IMR-90 (cell line): ENCODE measurements at regions not wholly inside any gene's neighbourhood (a gene's known extent, or its start where the extent isn't known, plus 50 kb on each side); places are given as distances from the start of the nearest gene placed in this dataset.

Experiments
- BHLHE40 ChIP-seq: fragments of 150-350 bp; IDR thresholded peaks from 2 replicates; pipeline ENCODE4 v1.6.1; 2016; ENCODE audit warnings: mild to moderate bottlenecking, low read depth, low read length
- MAFK ChIP-seq: IDR thresholded peaks from 2 replicates; pipeline ENCODE4 v1.6.1; 2012; ENCODE audit warnings: low read depth, low read length, improper control_type of control experiment
- MXI1 ChIP-seq: IDR thresholded peaks from 2 replicates; pipeline ENCODE4 v1.6.1; 2012; ENCODE audit warnings: low read depth, mild to moderate bottlenecking, low read length, moderate library complexity, borderline replicate concordance
- POLR2A ChIP-seq: IDR thresholded peaks from 2 replicates; pipeline ENCODE4 v1.6.1; 2012; ENCODE audit warnings: mild to moderate bottlenecking, low read depth, low read length
- RAD21 ChIP-seq: IDR thresholded peaks from 2 replicates; pipeline ENCODE4 v1.6.1; 2012; ENCODE audit warnings: low read length, improper control_type of control experiment
- RCOR1 ChIP-seq: IDR thresholded peaks from 2 replicates; pipeline ENCODE4 v1.6.1; 2012; ENCODE audit warnings: mild to moderate bottlenecking, low read length, improper control_type of control experiment; ENCODE audit not compliant: insufficient replicate concordance
- RFX5 ChIP-seq: IDR thresholded peaks from 2 replicates; pipeline ENCODE4 v1.8.0; 2012; ENCODE audit warnings: low read depth, mild to moderate bottlenecking, low read length, moderate library complexity
- TF ChIP-seq, protein P1 (sequence below): conservative IDR thresholded peaks from 2 replicates; pipeline ENCODE4 v1.5.1; 2012; ENCODE audit warnings: mild to moderate bottlenecking, low read depth, low read length, improper control_type of control experiment
- TF ChIP-seq, protein P2 (sequence below): fragments of 150-350 bp; IDR thresholded peaks from 2 replicates; pipeline ENCODE4 v1.6.1; 2016; ENCODE audit warnings: low read depth, mild to moderate bottlenecking, low read length, moderate library complexity, borderline replicate concordance
- TF ChIP-seq, protein P3 (sequence below): fragments of 150-350 bp; IDR thresholded peaks from 2 replicates; pipeline ENCODE4 v1.6.1; 2017; ENCODE audit warnings: mild to moderate bottlenecking, antibody characterized with exemption, low read length, low read depth

DNA sequence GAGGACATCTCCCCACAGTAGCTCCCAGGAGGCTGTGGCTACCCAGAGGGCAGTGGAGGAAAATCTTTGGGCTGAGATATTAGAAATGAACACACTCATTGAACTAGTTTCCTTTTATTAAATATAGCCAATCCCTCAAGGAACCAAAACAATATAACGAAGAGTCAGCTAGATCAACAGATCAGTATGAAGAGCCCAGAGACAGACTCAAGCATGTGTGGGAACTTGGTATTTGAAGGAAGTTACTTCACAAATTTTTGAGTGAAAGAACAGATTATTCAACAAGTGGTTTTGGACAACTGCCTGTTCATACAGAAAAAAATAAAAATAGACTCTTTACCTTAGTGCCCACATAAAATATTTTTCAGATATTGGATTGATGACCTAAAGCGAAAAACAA is 183.6 kb upstream of the PMFBP1 start:
- TF ChIP-seq, protein P1, sequence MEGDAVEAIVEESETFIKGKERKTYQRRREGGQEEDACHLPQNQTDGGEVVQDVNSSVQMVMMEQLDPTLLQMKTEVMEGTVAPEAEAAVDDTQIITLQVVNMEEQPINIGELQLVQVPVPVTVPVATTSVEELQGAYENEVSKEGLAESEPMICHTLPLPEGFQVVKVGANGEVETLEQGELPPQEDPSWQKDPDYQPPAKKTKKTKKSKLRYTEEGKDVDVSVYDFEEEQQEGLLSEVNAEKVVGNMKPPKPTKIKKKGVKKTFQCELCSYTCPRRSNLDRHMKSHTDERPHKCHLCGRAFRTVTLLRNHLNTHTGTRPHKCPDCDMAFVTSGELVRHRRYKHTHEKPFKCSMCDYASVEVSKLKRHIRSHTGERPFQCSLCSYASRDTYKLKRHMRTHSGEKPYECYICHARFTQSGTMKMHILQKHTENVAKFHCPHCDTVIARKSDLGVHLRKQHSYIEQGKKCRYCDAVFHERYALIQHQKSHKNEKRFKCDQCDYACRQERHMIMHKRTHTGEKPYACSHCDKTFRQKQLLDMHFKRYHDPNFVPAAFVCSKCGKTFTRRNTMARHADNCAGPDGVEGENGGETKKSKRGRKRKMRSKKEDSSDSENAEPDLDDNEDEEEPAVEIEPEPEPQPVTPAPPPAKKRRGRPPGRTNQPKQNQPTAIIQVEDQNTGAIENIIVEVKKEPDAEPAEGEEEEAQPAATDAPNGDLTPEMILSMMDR = no peak
- TF ChIP-seq RCOR1 (no peak), MXI1 (no peak), RAD21 (no peak), MAFK (no peak), POLR2A (no peak), RFX5 (no peak), BHLHE40 (no peak)
- TF ChIP-seq, protein P2, sequence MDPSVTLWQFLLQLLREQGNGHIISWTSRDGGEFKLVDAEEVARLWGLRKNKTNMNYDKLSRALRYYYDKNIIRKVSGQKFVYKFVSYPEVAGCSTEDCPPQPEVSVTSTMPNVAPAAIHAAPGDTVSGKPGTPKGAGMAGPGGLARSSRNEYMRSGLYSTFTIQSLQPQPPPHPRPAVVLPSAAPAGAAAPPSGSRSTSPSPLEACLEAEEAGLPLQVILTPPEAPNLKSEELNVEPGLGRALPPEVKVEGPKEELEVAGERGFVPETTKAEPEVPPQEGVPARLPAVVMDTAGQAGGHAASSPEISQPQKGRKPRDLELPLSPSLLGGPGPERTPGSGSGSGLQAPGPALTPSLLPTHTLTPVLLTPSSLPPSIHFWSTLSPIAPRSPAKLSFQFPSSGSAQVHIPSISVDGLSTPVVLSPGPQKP = no peak
- TF ChIP-seq, protein P3, sequence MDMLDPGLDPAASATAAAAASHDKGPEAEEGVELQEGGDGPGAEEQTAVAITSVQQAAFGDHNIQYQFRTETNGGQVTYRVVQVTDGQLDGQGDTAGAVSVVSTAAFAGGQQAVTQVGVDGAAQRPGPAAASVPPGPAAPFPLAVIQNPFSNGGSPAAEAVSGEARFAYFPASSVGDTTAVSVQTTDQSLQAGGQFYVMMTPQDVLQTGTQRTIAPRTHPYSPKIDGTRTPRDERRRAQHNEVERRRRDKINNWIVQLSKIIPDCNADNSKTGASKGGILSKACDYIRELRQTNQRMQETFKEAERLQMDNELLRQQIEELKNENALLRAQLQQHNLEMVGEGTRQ = no peak
